ENCODE measurements at regions not wholly inside any gene's neighbourhood (a gene's known extent, or its start where the extent isn't known, plus 50 kb on each side); places are given as distances from the start of the nearest gene placed in this dataset.

- DNase-seq = peak; percentile 8
These were observed 1138.0 kb upstream of the SLC10A2 start for GRCh38 chr13:104204177-104204576.

GRCh38 chr13:104198801-104199200, 1132.6 kb upstream of the SLC10A2 start:
- no peak for DNase-seq

- DNase-seq = no peak
These were observed 1130.4 kb upstream of the SLC10A2 start for GRCh38 chr13:104196611-104197010.

- no peak for DNase-seq
These were observed 1115.5 kb upstream of the SLC10A2 start for GRCh38 chr13:104181526-104182231.

GRCh38 chr13:104170980-104171555, 1104.9 kb upstream of the SLC10A2 start:
- peak; percentile 9 for DNase-seq

- no peak for DNase-seq
These were observed 1097.8 kb upstream of the SLC10A2 start for GRCh38 chr13:104163866-104164630.

- no peak for DNase-seq
These were observed 1094.3 kb upstream of the SLC10A2 start for GRCh38 chr13:104160536-104160935.

GRCh38 chr13:104143760-104144416, 1077.7 kb upstream of the SLC10A2 start:
- DNase-seq = peak; percentile 80

- peak; percentile 69 for DNase-seq
These were observed 1074.3 kb upstream of the SLC10A2 start for GRCh38 chr13:104140552-104140951.

GRCh38 chr13:104137416-104137815, 1071.2 kb upstream of the SLC10A2 start:
- DNase-seq = peak; percentile 60

- peak; percentile 60 for DNase-seq
These were observed 1066.6 kb upstream of the SLC10A2 start for GRCh38 chr13:104132849-104133248.

GRCh38 chr13:104114101-104114500, 1047.9 kb upstream of the SLC10A2 start:
- no peak for DNase-seq

- no peak for DNase-seq
These were observed 1044.8 kb upstream of the SLC10A2 start for GRCh38 chr13:104111031-104111430.

- DNase-seq = peak; percentile 18
These were observed 1040.6 kb upstream of the SLC10A2 start for GRCh38 chr13:104106705-104107393.

- no peak for DNase-seq
These were observed 1039.5 kb upstream of the SLC10A2 start for GRCh38 chr13:104105418-104106355.

- DNase-seq = no peak
These were observed 1033.5 kb upstream of the SLC10A2 start for GRCh38 chr13:104099750-104100149.

GRCh38 chr13:104098421-104098820, 1032.2 kb upstream of the SLC10A2 start:
- no peak for DNase-seq

- DNase-seq = no peak
These were observed 1020.5 kb upstream of the SLC10A2 start for GRCh38 chr13:104086759-104087158.

GRCh38 chr13:104086210-104086609, 1020.0 kb upstream of the SLC10A2 start:
- DNase-seq = no peak

GRCh38 chr13:104085611-104086010, 1019.4 kb upstream of the SLC10A2 start:
- DNase-seq = no peak

GRCh38 chr13:104074326-104074725, 1008.1 kb upstream of the SLC10A2 start:
- no peak for DNase-seq

GRCh38 chr13:104071806-104072205, 1005.6 kb upstream of the SLC10A2 start:
- DNase-seq = no peak
